ENCODE measurements at regions not wholly inside any gene's neighbourhood (a gene's known extent, or its start where the extent isn't known, plus 50 kb on each side); places are given as distances from the start of the nearest gene placed in this dataset.
A peak's percentile ranks its signal among the peaks of the same experiment; 100 is the strongest.

DNA sequence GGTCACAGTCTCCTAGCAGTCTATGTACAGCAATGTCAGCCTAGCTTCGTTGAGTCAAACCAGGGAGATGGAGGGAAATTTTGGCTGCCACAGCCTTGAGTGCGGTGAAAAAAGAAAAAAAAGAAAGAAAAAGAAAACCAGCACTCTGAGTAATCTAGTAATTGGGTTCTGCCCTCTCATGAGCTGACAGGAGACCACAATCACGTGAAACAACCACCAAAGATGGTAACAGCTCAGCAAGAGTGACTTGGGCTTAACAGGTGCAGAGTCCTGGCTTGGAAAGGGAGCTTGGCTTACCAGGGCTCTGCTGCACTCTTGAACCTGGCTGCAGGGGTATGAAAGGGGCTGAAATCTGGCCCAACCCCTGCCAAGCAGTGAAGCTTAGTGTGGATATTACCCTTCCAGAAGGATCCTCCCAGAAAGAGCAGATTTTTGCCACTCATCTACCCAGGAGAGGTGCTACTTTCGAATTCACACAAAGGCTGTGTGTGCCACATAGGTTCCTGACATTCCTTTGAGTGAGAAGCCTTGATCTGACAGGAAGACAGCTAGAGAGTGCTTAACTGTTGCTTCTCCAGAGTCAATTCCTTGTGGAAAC is 350.3 kb downstream of the PTTG2 start:
- peak; percentile 74 for DNase-seq (ENCODE audit: low read depth)

GRCh38 chr4:38311495-38312126 is 351.4 kb downstream of the PTTG2 start:
- no peak for DNase-seq (ENCODE audit: low read depth)

GRCh38 chr4:38313175-38313574 is 350.8 kb upstream of the KLF3 start:
- DNase-seq (ENCODE audit: low read depth): no peak

GRCh38 chr4:38313999-38314561 is 349.9 kb upstream of the KLF3 start:
- peak; percentile 60 for DNase-seq (ENCODE audit: low read depth)

DNA sequence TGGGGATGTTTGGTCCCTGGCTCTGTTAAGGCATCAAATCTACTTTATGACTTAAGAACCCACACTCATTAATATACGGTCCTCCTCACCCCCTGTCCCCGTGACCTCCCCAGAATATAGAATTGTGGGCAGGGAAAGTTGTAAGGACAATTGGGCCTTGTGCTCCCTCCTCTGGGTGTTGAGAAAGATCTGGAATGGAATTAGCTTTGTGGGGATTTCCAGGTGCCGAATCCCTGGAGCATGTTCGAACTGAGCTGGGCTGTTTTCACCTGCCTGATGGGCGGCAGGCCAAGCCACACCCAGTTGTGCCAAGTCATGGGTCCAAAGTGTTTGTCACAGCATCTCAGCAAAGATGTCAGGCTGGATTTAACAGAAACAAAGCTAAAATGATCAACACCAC is 349.3 kb upstream of the KLF3 start:
- DNase-seq (ENCODE audit: low read depth): no peak

DNA sequence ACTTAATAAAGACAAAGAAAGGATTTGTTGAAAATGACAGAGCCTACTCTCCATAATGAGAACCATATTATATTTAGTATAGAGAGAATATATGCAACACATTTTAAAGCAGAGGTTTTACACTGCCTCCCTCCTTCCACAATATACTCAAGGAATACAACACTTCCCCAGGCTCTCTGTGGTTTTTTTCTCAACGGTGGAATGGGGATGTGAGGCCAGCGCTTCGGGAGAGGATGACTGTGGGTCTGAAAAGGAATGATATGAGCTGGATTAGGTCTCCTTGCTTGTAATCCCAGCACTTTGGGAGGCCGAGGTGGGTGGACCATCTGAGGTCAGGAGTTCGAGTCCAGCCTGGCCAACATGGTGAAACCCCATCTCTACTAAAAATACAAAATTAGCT is 348.7 kb upstream of the KLF3 start:
- DNase-seq (ENCODE audit: low read depth): no peak

GRCh38 chr4:38316045-38316444 is 348.0 kb upstream of the KLF3 start:
- no peak for DNase-seq (ENCODE audit: low read depth)

DNA sequence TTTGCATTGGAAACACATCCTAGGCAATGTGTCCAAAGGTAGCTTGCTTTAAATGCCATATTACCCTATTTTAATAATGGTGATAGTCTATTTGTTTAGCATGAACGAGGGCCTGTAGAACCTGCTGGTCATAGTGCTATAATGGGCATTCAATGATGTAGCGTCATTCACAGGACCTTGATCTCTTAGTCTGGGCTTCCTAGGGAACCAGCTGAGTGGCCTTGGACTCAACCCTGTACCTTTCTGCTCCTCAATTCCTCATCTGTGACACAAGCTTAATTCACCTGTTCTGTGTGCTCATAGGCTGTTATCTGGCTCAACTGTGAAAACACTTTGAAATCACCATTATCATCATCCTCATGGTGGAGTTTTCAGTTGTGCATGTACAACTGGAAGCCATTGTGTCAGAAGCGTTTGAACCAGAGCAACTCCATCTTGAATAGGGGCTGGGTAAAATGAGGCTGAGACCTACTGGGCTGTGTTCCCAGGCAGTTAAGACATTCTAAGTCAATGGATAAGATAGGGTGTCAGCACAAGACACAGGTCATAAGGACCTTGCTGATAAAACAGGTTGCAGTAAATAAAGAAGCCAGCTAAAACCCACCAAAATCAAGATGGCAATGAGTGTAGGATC is 346.8 kb upstream of the KLF3 start:
- no peak for DNase-seq (ENCODE audit: low read depth)

DNA sequence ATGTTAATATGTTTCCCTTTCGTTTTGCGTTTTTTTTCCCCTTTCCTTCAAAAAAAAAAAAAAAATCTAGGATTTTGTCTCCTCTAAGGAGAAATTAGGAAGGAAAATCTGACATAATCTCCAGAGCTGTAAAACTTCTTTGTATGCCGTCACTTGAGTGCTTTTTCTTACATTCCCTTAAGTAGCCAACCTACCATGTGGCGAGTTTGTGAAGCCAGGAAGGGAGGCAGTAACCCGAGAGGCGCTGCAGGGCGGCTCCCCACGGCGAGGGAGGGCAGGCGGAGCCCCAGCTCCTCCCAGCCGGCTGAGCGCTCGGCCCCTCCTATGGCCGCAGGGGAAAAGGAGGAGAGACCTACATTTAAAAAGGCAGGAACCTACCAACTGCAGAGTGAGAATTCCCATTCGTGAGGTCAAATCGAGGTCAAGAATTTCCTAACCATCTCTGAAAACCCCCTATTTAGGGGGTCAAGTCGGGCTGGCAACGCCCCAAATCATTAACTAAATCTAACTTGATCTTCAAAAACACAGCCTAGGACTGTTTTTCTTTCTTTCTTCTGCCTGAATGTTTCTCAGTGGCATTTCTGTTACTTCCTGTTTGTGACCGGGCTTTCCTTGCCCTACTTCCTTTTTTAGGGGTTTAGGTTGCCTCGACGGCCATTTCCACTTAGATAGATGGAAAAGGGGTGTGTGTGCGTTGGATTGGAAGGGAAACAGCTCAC is 345.1 kb upstream of the KLF3 start:
- DNase-seq (ENCODE audit: low read depth): peak; percentile 96

DNA sequence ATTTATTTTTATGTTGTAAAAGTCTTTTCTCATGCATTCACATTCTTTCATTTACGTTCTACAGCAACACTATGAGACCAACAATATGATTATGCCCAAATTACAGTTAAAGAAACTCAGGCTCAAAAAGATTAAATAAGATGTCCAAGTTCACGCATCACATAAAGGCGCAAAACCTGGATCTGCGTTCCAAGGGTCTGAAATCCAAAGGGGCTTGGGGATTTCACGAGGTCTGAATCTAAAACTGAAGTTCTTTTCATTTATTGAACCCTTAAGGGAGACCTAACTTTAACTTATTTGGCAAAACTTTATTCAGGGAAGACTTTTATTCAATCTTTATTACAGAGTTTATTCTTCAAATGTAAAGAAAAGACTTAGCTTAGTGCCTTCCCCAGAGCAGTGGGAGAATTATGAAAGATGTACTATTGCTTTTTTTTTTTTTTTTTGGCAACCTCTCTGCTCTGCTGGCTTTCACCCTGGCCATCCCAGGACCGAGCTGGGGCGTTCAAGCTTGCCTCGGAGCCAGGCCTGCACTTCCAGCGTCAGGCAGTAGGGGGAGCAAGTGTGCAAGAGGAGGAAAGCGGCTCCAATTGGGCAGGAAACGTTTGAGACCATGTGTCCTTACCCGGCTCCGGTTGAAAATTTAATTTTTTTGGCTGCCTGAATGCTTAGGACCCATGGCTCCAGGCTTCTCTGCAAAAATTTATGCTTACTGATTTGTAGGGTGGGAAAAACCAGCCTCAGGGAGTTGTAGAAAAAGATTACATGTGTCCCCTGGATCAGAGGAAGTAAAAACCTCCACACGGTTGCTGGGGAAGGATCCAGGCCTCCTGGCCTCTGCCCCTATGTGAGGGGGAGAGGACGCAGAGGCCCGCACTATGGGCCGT is 344.3 kb upstream of the KLF3 start:
- DNase-seq (ENCODE audit: low read depth): peak; percentile 92

DNA sequence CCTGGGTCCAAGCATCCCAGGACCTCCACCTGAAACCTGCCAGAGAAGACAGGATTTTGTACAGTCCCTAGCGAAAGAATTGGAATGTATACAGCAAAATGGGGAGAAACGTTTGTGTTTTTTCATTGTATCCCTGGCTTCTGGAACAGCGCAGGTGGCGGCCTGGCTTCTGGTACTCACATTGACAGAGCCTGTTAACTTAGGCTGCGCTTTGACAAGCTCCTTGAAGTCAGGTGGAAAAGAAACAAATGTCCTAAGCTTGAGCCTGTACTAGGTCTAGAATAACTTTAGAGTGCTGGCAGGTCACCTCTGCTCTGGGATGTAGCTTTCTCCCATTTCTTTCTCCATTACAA is 343.7 kb upstream of the KLF3 start:
- no peak for DNase-seq (ENCODE audit: low read depth)

GRCh38 chr4:38320833-38321232 is 343.2 kb upstream of the KLF3 start:
- DNase-seq (ENCODE audit: low read depth): no peak

- DNase-seq (ENCODE audit: low read depth): peak; percentile 83
Measured at GRCh38 chr4:38322714-38323113, 341.3 kb upstream of the KLF3 start.

GRCh38 chr4:38323141-38323641 is 340.8 kb upstream of the KLF3 start:
- DNase-seq (ENCODE audit: low read depth): peak; percentile 41

- DNase-seq (ENCODE audit: low read depth): no peak
Measured at GRCh38 chr4:38324861-38325628, 339.0 kb upstream of the KLF3 start.

DNA sequence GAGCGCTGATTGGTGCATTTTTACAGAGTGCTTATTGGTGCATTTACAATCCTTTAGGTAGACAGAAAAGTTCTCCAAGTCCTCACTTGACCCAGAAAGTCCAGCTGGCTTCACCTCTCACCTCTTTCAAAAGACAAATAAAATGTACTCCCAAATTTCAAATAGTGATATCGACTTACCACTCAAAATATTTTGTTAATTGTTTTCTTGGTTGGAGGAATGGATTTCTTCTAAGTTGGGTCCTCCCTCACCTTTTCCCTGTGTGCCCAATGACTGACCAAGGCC is 338.4 kb upstream of the KLF3 start:
- DNase-seq (ENCODE audit: low read depth): no peak

DNA sequence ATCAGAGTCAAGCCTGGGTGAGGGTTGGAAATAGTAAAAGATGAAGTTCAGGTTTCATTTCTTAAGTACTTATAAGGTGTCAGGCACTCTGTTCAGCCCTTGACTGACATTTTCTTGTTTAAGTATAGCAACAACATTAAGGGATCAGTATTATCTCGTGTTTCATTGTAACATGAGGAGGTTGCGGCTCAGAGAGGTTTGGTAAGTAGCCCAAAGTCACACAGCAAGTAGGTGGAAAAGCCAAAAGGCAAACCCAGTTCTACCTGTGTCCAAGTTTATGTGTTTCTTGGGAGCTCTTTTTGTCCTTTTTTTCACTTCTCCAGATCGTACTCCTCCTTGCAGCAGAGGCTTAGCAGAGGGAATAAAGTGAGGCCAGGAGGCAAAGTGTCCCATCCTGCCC is 337.5 kb upstream of the KLF3 start:
- DNase-seq (ENCODE audit: low read depth): no peak

DNA sequence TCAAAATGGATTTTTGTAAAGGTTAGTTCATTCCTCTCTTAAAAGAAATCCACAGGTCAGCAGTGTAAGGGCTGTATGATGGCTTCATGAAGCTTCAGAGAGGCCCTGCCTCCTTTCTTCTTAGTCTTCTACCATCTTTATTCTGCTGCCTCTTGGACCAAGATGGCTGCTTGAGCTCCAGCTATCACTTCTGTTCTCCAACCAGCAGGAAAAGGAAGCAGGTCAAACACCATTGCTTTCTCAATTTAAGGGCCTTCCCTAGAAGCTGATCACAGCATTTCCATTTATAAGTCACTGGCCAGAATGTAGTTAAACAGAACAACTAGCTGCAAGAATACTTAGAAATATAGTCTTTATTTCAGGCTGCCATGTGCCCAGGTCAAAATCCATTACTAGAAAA is 336.8 kb upstream of the KLF3 start:
- DNase-seq (ENCODE audit: low read depth): no peak

DNA sequence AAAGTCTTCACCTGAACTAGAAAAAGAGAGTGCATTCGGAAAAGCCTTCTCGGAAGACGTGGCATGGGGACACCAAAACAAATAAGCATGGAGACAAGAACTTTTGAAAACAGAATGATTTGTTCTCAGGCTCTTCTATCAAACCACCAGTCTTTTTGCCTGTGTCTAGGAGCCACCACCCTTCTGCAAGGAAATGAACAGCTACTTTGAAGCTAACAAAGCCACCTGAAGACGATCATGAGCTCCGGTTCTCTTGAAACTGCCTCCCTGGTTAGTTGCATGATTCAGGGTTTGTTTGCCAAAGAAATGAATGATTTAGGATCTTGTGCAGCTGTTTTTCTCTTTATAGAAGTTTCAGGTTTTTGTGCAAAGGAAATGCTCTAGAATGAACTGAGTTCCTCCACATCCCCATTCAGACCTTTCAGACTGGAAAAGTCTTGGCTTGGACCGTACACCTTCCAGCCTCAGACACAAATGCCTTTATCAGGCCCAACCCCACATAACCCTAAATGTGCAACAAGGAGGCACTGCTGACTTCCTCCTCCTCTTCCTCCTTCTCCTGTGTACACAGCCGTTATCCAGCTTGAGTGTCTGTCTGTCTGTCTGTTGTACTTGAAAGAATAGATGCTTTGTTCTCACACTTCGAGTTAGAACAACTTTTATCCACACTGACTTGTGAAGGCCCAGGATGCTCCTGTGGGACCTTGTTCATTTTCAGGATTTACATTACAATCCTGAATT is 334.8 kb upstream of the KLF3 start:
- DNase-seq (ENCODE audit: low read depth): no peak

GRCh38 chr4:38330321-38330720 is 333.7 kb upstream of the KLF3 start:
- no peak for DNase-seq (ENCODE audit: low read depth)

Measured in Daoy (cell line).